ENCODE measurements at regions not wholly inside any gene's neighbourhood (a gene's known extent, or its start where the extent isn't known, plus 50 kb on each side); places are given as distances from the start of the nearest gene placed in this dataset.

GRCh38 chr7:53252539-53252938, 217.1 kb downstream of the POM121L12 start:
- no peak for DNase-seq (ENCODE audit: low spot score in 2 of 2)
- H3K27ac ChIP-seq = no peak overlapping the region
- no peak overlapping the region for H3K4me3 ChIP-seq
- no peaks in the 10 kb centered on the region for H3K9me3 ChIP-seq
- H3K36me3 ChIP-seq = no peaks in the 10 kb centered on the region
- no peaks in the 10 kb centered on the region for H3K27me3 ChIP-seq
- WGBS, 2 donors = 42 to 82% methylated on average over 1 of the region's 1 CpG
- H3K4me1 ChIP-seq = no peaks in the 10 kb centered on the region
- TF ChIP-seq EP300 (IDR thresholded peaks at IDR 0.05) (no peak), POLR2A (IDR thresholded peaks at IDR 0.05) (no peak), CTCF (IDR thresholded peaks at IDR 0.05) (no peak)

GRCh38 chr7:53272081-53272480, 236.6 kb downstream of the POM121L12 start:
- Histone ChIP-seq H3K9me3 (no peaks in the 10 kb centered on the region), H3K4me3 (no peak overlapping the region), H3K36me3 (no peaks in the 10 kb centered on the region), H3K4me1 (no peaks in the 10 kb centered on the region), H3K27ac (no peak overlapping the region), H3K27me3 (no peaks in the 10 kb centered on the region)
- TF ChIP-seq POLR2A (IDR thresholded peaks at IDR 0.05) = no peak
- TF ChIP-seq CTCF (IDR thresholded peaks at IDR 0.05) = no peak
- no peak for TF ChIP-seq EP300 (IDR thresholded peaks at IDR 0.05)
- WGBS, 2 donors = 39 to 40% methylated on average over 4 of the region's 4 CpGs
- no peak for DNase-seq (ENCODE audit: low spot score in 2 of 2)

- H3K27ac ChIP-seq = no peak overlapping the region
- TF ChIP-seq POLR2A (IDR thresholded peaks at IDR 0.05) = no peak
- TF ChIP-seq CTCF (IDR thresholded peaks at IDR 0.05) = no peak
- TF ChIP-seq EP300 (IDR thresholded peaks at IDR 0.05) = no peak
Observed at GRCh38 chr7:53281312-53281711, 245.9 kb downstream of the POM121L12 start.

GRCh38 chr7:53292341-53292740, 256.9 kb downstream of the POM121L12 start:
- TF ChIP-seq EP300 (IDR thresholded peaks at IDR 0.05) (no peak), POLR2A (IDR thresholded peaks at IDR 0.05) (no peak), CTCF (IDR thresholded peaks at IDR 0.05) (no peak)
- Histone ChIP-seq H3K4me1 (no peaks in the 10 kb centered on the region), H3K4me3 (no peak overlapping the region), H3K9me3 (peaks cover 0 to 11% (median 0%) of the 10 kb centered on the region in 4 donors), H3K36me3 (no peaks in the 10 kb centered on the region), H3K27me3 (no peaks in the 10 kb centered on the region), H3K27ac (no peak overlapping the region)
- 66 to 72% methylated on average over 4 of the region's 4 CpGs for WGBS, 2 donors
- DNase-seq (ENCODE audit: low spot score in 2 of 2) = no peak

More at GRCh38 chr7:53281312-53281711, 245.9 kb downstream of the POM121L12 start:
- DNase-seq (ENCODE audit: low spot score in 2 of 2) = no peak
- Histone ChIP-seq H3K27me3 (no peaks in the 10 kb centered on the region), H3K9me3 (peaks cover 0 to 11% (median 0%) of the 10 kb centered on the region in 4 donors), H3K36me3 (no peaks in the 10 kb centered on the region), H3K4me1 (no peaks in the 10 kb centered on the region), H3K4me3 (no peak overlapping the region)
- 80 to 85% methylated on average over 5 of the region's 5 CpGs for WGBS, 2 donors

- H3K9me3 ChIP-seq = no peaks in the 10 kb centered on the region
- DNase-seq (ENCODE audit: low spot score in 2 of 2) = no peak
- no peak overlapping the region for H3K4me3 ChIP-seq
- H3K27ac ChIP-seq = no peak overlapping the region
- WGBS, 2 donors = 68 to 70% methylated on average over 4 of the region's 4 CpGs
- H3K36me3 ChIP-seq = no peaks in the 10 kb centered on the region
- TF ChIP-seq CTCF (IDR thresholded peaks at IDR 0.05) (no peak), POLR2A (IDR thresholded peaks at IDR 0.05) (no peak), EP300 (IDR thresholded peaks at IDR 0.05) (no peak)
- no peaks in the 10 kb centered on the region for H3K4me1 ChIP-seq
- H3K27me3 ChIP-seq = no peaks in the 10 kb centered on the region
Observed at GRCh38 chr7:53302496-53303246, 267.2 kb downstream of the POM121L12 start.
